SJSA1 (cell line): ENCODE measurements at regions not wholly inside any gene's neighbourhood (a gene's known extent, or its start where the extent isn't known, plus 50 kb on each side); places are given as distances from the start of the nearest gene placed in this dataset.

Experiments
- DNase-seq, 2 experiments: peaks; one replicate each; pipeline ENCODE4 v3.0.0-alpha.2; 2015 to 2020; ENCODE audit warnings: low spot score in 2 of 2, low read depth in 1 of 2
- H3K27ac ChIP-seq: fragments of 250-450 bp; sonication (Bioruptor Pico); 2 replicates; pipeline ENCODE4 v1.5.1; 2020; ENCODE audit warnings: mild to moderate bottlenecking, moderate library complexity
- H3K27me3 ChIP-seq: fragments of 250-450 bp; sonication (Bioruptor Pico); replicated peaks from 2 replicates; pipeline ENCODE4 v1.5.1; 2020; ENCODE audit warnings: mild to moderate bottlenecking, moderate library complexity
- H3K36me3 ChIP-seq: fragments of 250-450 bp; sonication (Bioruptor Pico); 2 replicates; pipeline ENCODE4 v1.5.1; 2020; ENCODE audit warnings: mild to moderate bottlenecking
- H3K4me1 ChIP-seq: fragments of 250-450 bp; sonication (Bioruptor Pico); replicated peaks from 2 replicates; pipeline ENCODE4 v1.6.1; 2021; ENCODE audit warnings: mild to moderate bottlenecking
- H3K4me3 ChIP-seq: fragments of 250-450 bp; sonication (Bioruptor Pico); 2 replicates; pipeline ENCODE4 v1.5.1; 2020; ENCODE audit warnings: mild to moderate bottlenecking
- H3K9me3 ChIP-seq: fragments of 250-450 bp; sonication (Bioruptor Pico); replicated peaks from 2 replicates; pipeline ENCODE4 v1.5.1; 2020; ENCODE audit warnings: mild to moderate bottlenecking

- Histone ChIP-seq H3K27ac (peak overlapping the region; percentile 33), H3K9me3 (no peaks in the 10 kb centered on the region), H3K27me3 (no peaks in the 10 kb centered on the region), H3K4me3 (no peak overlapping the region), H3K36me3 (no peaks in the 10 kb centered on the region), H3K4me1 (peaks cover 43% of the 10 kb centered on the region)
- DNase-seq, result no peak
Measured at GRCh38 chr1:184301227-184301626, 85.6 kb upstream of the C1orf21 start.

GRCh38 chr1:184302346-184302745 lies 84.5 kb upstream of the C1orf21 start:
- H3K36me3 ChIP-seq, result no peaks in the 10 kb centered on the region
- no peaks in the 10 kb centered on the region for H3K27me3 ChIP-seq
- no peak overlapping the region for H3K4me3 ChIP-seq
- no peak overlapping the region for H3K27ac ChIP-seq
- no peaks in the 10 kb centered on the region for H3K9me3 ChIP-seq
- peaks cover 32% of the 10 kb centered on the region for H3K4me1 ChIP-seq
- DNase-seq, result no peak

GRCh38 chr1:184310157-184310819 lies 76.5 kb upstream of the C1orf21 start:
- Histone ChIP-seq H3K36me3 (no peaks in the 10 kb centered on the region), H3K9me3 (no peaks in the 10 kb centered on the region), H3K27ac (no peak overlapping the region), H3K27me3 (peaks cover 10% of the 10 kb centered on the region; the same call in 1 of the 2 replicates), H3K4me1 (no peaks in the 10 kb centered on the region), H3K4me3 (no peak overlapping the region)
- no peak for DNase-seq

GRCh38 chr1:184311580-184311979 lies 75.2 kb upstream of the C1orf21 start:
- Histone ChIP-seq H3K9me3 (no peaks in the 10 kb centered on the region), H3K27ac (no peak overlapping the region), H3K27me3 (peaks cover 10% of the 10 kb centered on the region; the same call in 1 of the 2 replicates), H3K4me3 (no peak overlapping the region), H3K4me1 (no peaks in the 10 kb centered on the region), H3K36me3 (no peaks in the 10 kb centered on the region)
- DNase-seq, result no peak

GRCh38 chr1:184315254-184315653 lies 71.6 kb upstream of the C1orf21 start:
- no peak overlapping the region for H3K4me3 ChIP-seq
- H3K9me3 ChIP-seq, result no peaks in the 10 kb centered on the region
- no peaks in the 10 kb centered on the region for H3K4me1 ChIP-seq
- H3K27ac ChIP-seq, result no peak overlapping the region
- H3K27me3 ChIP-seq, result peaks cover 10% of the 10 kb centered on the region; the same call in 1 of the 2 replicates
- no peak for DNase-seq
- H3K36me3 ChIP-seq, result no peaks in the 10 kb centered on the region

- Histone ChIP-seq H3K27ac (no peak overlapping the region), H3K27me3 (no peaks in the 10 kb centered on the region; the same call in 1 of the 2 replicates), H3K4me3 (no peak overlapping the region), H3K4me1 (no peaks in the 10 kb centered on the region), H3K36me3 (no peaks in the 10 kb centered on the region), H3K9me3 (no peaks in the 10 kb centered on the region)
- no peak for DNase-seq
Measured at GRCh38 chr1:184319879-184320278, 67.0 kb upstream of the C1orf21 start.

GRCh38 chr1:184322253-184322652 lies 64.6 kb upstream of the C1orf21 start:
- no peak overlapping the region for H3K27ac ChIP-seq
- no peaks in the 10 kb centered on the region for H3K9me3 ChIP-seq
- H3K27me3 ChIP-seq, result no peaks in the 10 kb centered on the region; the same call in 1 of the 2 replicates
- no peaks in the 10 kb centered on the region for H3K4me1 ChIP-seq
- H3K36me3 ChIP-seq, result no peaks in the 10 kb centered on the region
- no peak for DNase-seq
- no peak overlapping the region for H3K4me3 ChIP-seq

GRCh38 chr1:184324972-184325371 lies 61.9 kb upstream of the C1orf21 start:
- no peak overlapping the region for H3K27ac ChIP-seq
- no peaks in the 10 kb centered on the region; the same call in 1 of the 2 replicates for H3K27me3 ChIP-seq
- no peaks in the 10 kb centered on the region for H3K36me3 ChIP-seq
- DNase-seq, result no peak
- no peaks in the 10 kb centered on the region for H3K9me3 ChIP-seq
- H3K4me3 ChIP-seq, result no peak overlapping the region
- no peaks in the 10 kb centered on the region for H3K4me1 ChIP-seq

- no peaks in the 10 kb centered on the region for H3K36me3 ChIP-seq
- DNase-seq, result no peak
- H3K9me3 ChIP-seq, result no peaks in the 10 kb centered on the region
Measured at GRCh38 chr1:184326278-184326677, 60.6 kb upstream of the C1orf21 start.

GRCh38 chr1:184329245-184329953 lies 57.4 kb upstream of the C1orf21 start:
- no peak overlapping the region for H3K4me3 ChIP-seq
- H3K36me3 ChIP-seq, result no peaks in the 10 kb centered on the region
- H3K27ac ChIP-seq, result no peak overlapping the region
- no peaks in the 10 kb centered on the region for H3K4me1 ChIP-seq
- no peaks in the 10 kb centered on the region for H3K27me3 ChIP-seq
- no peak for DNase-seq
- H3K9me3 ChIP-seq, result no peaks in the 10 kb centered on the region

More at GRCh38 chr1:184326278-184326677, 60.6 kb upstream of the C1orf21 start:
- H3K4me3 ChIP-seq, result no peak overlapping the region
- no peaks in the 10 kb centered on the region; the same call in 1 of the 2 replicates for H3K27me3 ChIP-seq
- no peak overlapping the region for H3K27ac ChIP-seq
- H3K4me1 ChIP-seq, result no peaks in the 10 kb centered on the region

GRCh38 chr1:184329962-184330868 lies 56.6 kb upstream of the C1orf21 start:
- no peak for DNase-seq
- no peaks in the 10 kb centered on the region for H3K9me3 ChIP-seq

GRCh38 chr1:184330875-184331274 lies 56.0 kb upstream of the C1orf21 start:
- Histone ChIP-seq H3K9me3 (no peaks in the 10 kb centered on the region), H3K27ac (no peak overlapping the region), H3K4me1 (no peaks in the 10 kb centered on the region), H3K4me3 (no peak overlapping the region), H3K27me3 (no peaks in the 10 kb centered on the region), H3K36me3 (no peaks in the 10 kb centered on the region)
- DNase-seq, result no peak

More at GRCh38 chr1:184329962-184330868, 56.6 kb upstream of the C1orf21 start:
- H3K27ac ChIP-seq, result no peak overlapping the region
- H3K4me1 ChIP-seq, result no peaks in the 10 kb centered on the region
- H3K4me3 ChIP-seq, result no peak overlapping the region
- no peaks in the 10 kb centered on the region for H3K36me3 ChIP-seq
- no peaks in the 10 kb centered on the region for H3K27me3 ChIP-seq
